K562 (cell line): ENCODE measurements at regions not wholly inside any gene's neighbourhood (a gene's known extent, or its start where the extent isn't known, plus 50 kb on each side); places are given as distances from the start of the nearest gene placed in this dataset.

Experiments
- CBX8 ChIP-seq: fragments of 200-600 bp; sonication (generic); IDR thresholded peaks from 2 replicates; pipeline ENCODE4 v1.6.1; 2012; ENCODE audit warnings: borderline replicate concordance, mixed run types, low read depth, mild to moderate bottlenecking, moderate library complexity, mixed read lengths, low read length, control low read depth, inconsistent platforms; ENCODE audit not compliant: poor library complexity, severe bottlenecking; ENCODE audit errors: extremely low read depth
- CSDE1 ChIP-seq, 2 experiments: fragments of 450-650 bp; IDR thresholded peaks; 2 replicates each; pipeline ENCODE4 v1.6.1; 2016; ENCODE audit warnings: mild to moderate bottlenecking in 1 of 2
- XRCC5 ChIP-seq: fragments of 200-400 bp; formaldehyde crosslinking; IDR thresholded peaks from 2 replicates; pipeline ENCODE4 v1.6.1; 2017; ENCODE audit warnings: low read depth, mild to moderate bottlenecking, low read length
- ZNF407 ChIP-seq: fragments of 450-650 bp; IDR thresholded peaks from 2 replicates; pipeline ENCODE4 v1.6.1; 2016; ENCODE audit warnings: low read depth
- ZNF830 ChIP-seq: fragments of 250-450 bp; sonication (Bioruptor Pico); IDR thresholded peaks from 2 replicates; pipeline ENCODE4 v1.5.0; 2021; ENCODE audit warnings: mild to moderate bottlenecking

GRCh38 chr21:17454315-17455027 is 58.4 kb upstream of the CXADR start (continued):
- TF ChIP-seq ZNF830 (CRISPR knock-in tag) (no peak), CBX8 (no peak), XRCC5 (peak; percentile 46; the same call in 1 of the 2 replicates), CSDE1 (IDR thresholded peaks at IDR 0.05) (no peak), ZNF407 (peak; percentile 62)
- TF ChIP-seq, all 486 proteins: peak for 54
